ENCODE measurements at regions not wholly inside any gene's neighbourhood (a gene's known extent, or its start where the extent isn't known, plus 50 kb on each side); places are given as distances from the start of the nearest gene placed in this dataset.

- TF ChIP-seq CTCF (IDR thresholded peaks at IDR 0.05; ENCODE audit: insufficient read depth, low read length, poor library complexity, severe bottlenecking): no peak
- no peak for TF ChIP-seq EZH2phosphoT487 (conservative IDR thresholded peaks at IDR 0.05; ENCODE audit: low read length)
Observed at GRCh38 chr6:164917211-164917610, 392.2 kb downstream of the C6orf118 start.
